ENCODE measurements at regions not wholly inside any gene's neighbourhood (a gene's known extent, or its start where the extent isn't known, plus 50 kb on each side); places are given as distances from the start of the nearest gene placed in this dataset.

GRCh38 chr4:167492007-167492406 lies 257.7 kb upstream of the SPOCK3 start:
- DNase-seq, result no peak

- no peak for DNase-seq
Measured at GRCh38 chr4:167509551-167509950, 275.3 kb upstream of the SPOCK3 start.

- no peak for DNase-seq
Measured at GRCh38 chr4:167524091-167524490, 289.8 kb upstream of the SPOCK3 start.

- DNase-seq, result no peak
Measured at GRCh38 chr4:167537761-167538160, 303.5 kb upstream of the SPOCK3 start.

- DNase-seq, result no peak
Measured at GRCh38 chr4:167541286-167541685, 307.0 kb upstream of the SPOCK3 start.

- DNase-seq, result no peak
Measured at GRCh38 chr4:167544391-167544790, 310.1 kb upstream of the SPOCK3 start.

GRCh38 chr4:167550021-167550420 lies 315.7 kb upstream of the SPOCK3 start:
- DNase-seq, result no peak

- no peak for DNase-seq
Measured at GRCh38 chr4:167555338-167556022, 321.2 kb upstream of the SPOCK3 start.

GRCh38 chr4:167578906-167579305 lies 344.6 kb upstream of the SPOCK3 start:
- no peak for DNase-seq

GRCh38 chr4:167581449-167581965 lies 347.2 kb upstream of the SPOCK3 start:
- DNase-seq, result no peak

GRCh38 chr4:167587361-167587760 lies 353.1 kb upstream of the SPOCK3 start:
- no peak for DNase-seq

GRCh38 chr4:167595898-167596297 lies 361.6 kb upstream of the SPOCK3 start:
- no peak for DNase-seq

- no peak for DNase-seq
Measured at GRCh38 chr4:167602157-167602556, 367.9 kb upstream of the SPOCK3 start.

GRCh38 chr4:167606551-167606950 lies 372.3 kb upstream of the SPOCK3 start:
- no peak for DNase-seq

- no peak for DNase-seq
Measured at GRCh38 chr4:167613381-167613780, 379.1 kb upstream of the SPOCK3 start.

- no peak for DNase-seq
Measured at GRCh38 chr4:167614866-167615265, 380.6 kb upstream of the SPOCK3 start.

GRCh38 chr4:167616476-167616875 lies 382.2 kb upstream of the SPOCK3 start:
- no peak for DNase-seq

- DNase-seq, result peak; percentile 56 to 76 (median 60)
Measured at GRCh38 chr4:167622481-167623240, 388.4 kb upstream of the SPOCK3 start.

GRCh38 chr4:167623241-167623572 lies 388.9 kb upstream of the SPOCK3 start:
- no peak for DNase-seq

GRCh38 chr4:167629272-167629671 lies 395.0 kb upstream of the SPOCK3 start:
- DNase-seq, result no peak

GRCh38 chr4:167642250-167642649 lies 408.0 kb upstream of the SPOCK3 start:
- no peak for DNase-seq

GRCh38 chr4:167645358-167645757 lies 411.1 kb upstream of the SPOCK3 start:
- DNase-seq, result no peak

- DNase-seq, result no peak
Measured at GRCh38 chr4:167652267-167652666, 418.0 kb upstream of the SPOCK3 start.

GRCh38 chr4:167688660-167689142 lies 403.6 kb upstream of the ANXA10 start:
- no peak for DNase-seq
